GM12872 (cell line): ENCODE measurements at regions not wholly inside any gene's neighbourhood (a gene's known extent, or its start where the extent isn't known, plus 50 kb on each side); places are given as distances from the start of the nearest gene placed in this dataset.

Experiments used
- CTCF ChIP-seq: IDR thresholded peaks from 3 replicates; pipeline ENCODE4 v1.5.1; 2011; ENCODE audit warnings: low read depth, mild to moderate bottlenecking, low read length, moderate library complexity; ENCODE audit not compliant: insufficient read depth

GRCh38 chr11:115103921-115104320 lies 400.3 kb downstream of the CADM1 start:
- TF ChIP-seq CTCF, result no peak

- TF ChIP-seq CTCF, result no peak
Observed at GRCh38 chr11:115104851-115105453, 399.3 kb downstream of the CADM1 start.

- TF ChIP-seq CTCF, result no peak
Observed at GRCh38 chr11:115111066-115111465, 393.1 kb downstream of the CADM1 start.

GRCh38 chr11:115112754-115113153 lies 391.5 kb downstream of the CADM1 start:
- TF ChIP-seq CTCF, result no peak

- TF ChIP-seq CTCF, result no peak
Observed at GRCh38 chr11:115117956-115118493, 386.2 kb downstream of the CADM1 start.

GRCh38 chr11:115119146-115119545 lies 385.1 kb downstream of the CADM1 start:
- no peak for TF ChIP-seq CTCF
